ENCODE measurements at regions not wholly inside any gene's neighbourhood (a gene's known extent, or its start where the extent isn't known, plus 50 kb on each side); places are given as distances from the start of the nearest gene placed in this dataset.

GRCh38 chr9:119803679-119804078 is 434.4 kb upstream of the BRINP1 start:
- no peak for DNase-seq

- DNase-seq: no peak
Observed at GRCh38 chr9:119802621-119803020, 433.4 kb upstream of the BRINP1 start.

- no peak for DNase-seq
Observed at GRCh38 chr9:119802133-119802532, 432.9 kb upstream of the BRINP1 start.

GRCh38 chr9:119801311-119801710 is 432.1 kb upstream of the BRINP1 start:
- DNase-seq: no peak

GRCh38 chr9:119795395-119795794 is 426.2 kb upstream of the BRINP1 start:
- DNase-seq: no peak

- no peak for DNase-seq
Observed at GRCh38 chr9:119794836-119795235, 425.6 kb upstream of the BRINP1 start.

GRCh38 chr9:119793218-119793617 is 424.0 kb upstream of the BRINP1 start:
- DNase-seq: no peak

GRCh38 chr9:119792242-119792641 is 423.0 kb upstream of the BRINP1 start:
- no peak for DNase-seq

GRCh38 chr9:119789987-119790386 is 420.8 kb upstream of the BRINP1 start:
- no peak for DNase-seq

- DNase-seq: no peak
Observed at GRCh38 chr9:119788921-119789320, 419.7 kb upstream of the BRINP1 start.

- no peak for DNase-seq
Observed at GRCh38 chr9:119781886-119782285, 412.7 kb upstream of the BRINP1 start.

- DNase-seq: no peak
Observed at GRCh38 chr9:119775410-119775809, 406.2 kb upstream of the BRINP1 start.

- no peak for DNase-seq
Observed at GRCh38 chr9:119773823-119774222, 404.6 kb upstream of the BRINP1 start.

GRCh38 chr9:119771341-119771740 is 402.1 kb upstream of the BRINP1 start:
- no peak for DNase-seq

GRCh38 chr9:119768266-119768665 is 399.0 kb upstream of the BRINP1 start:
- DNase-seq: no peak

- DNase-seq: no peak
Observed at GRCh38 chr9:119765632-119766175, 396.5 kb upstream of the BRINP1 start.

- DNase-seq: no peak
Observed at GRCh38 chr9:119763260-119763659, 394.0 kb upstream of the BRINP1 start.

GRCh38 chr9:119761812-119762211 is 392.6 kb upstream of the BRINP1 start:
- DNase-seq: no peak

- no peak for DNase-seq
Observed at GRCh38 chr9:119758990-119759389, 389.8 kb upstream of the BRINP1 start.

GRCh38 chr9:119758241-119758640 is 389.0 kb upstream of the BRINP1 start:
- DNase-seq: no peak

GRCh38 chr9:119739476-119739875 is 370.2 kb upstream of the BRINP1 start:
- DNase-seq: no peak

GRCh38 chr9:119736491-119737454 is 367.5 kb upstream of the BRINP1 start:
- DNase-seq: peak; percentile 37

- DNase-seq: no peak
Observed at GRCh38 chr9:119727988-119728387, 358.8 kb upstream of the BRINP1 start.

- no peak for DNase-seq
Observed at GRCh38 chr9:119726035-119726434, 356.8 kb upstream of the BRINP1 start.

GRCh38 chr9:119722384-119722783 is 353.1 kb upstream of the BRINP1 start:
- DNase-seq: no peak
